GM12872 (cell line): ENCODE measurements at regions not wholly inside any gene's neighbourhood (a gene's known extent, or its start where the extent isn't known, plus 50 kb on each side); places are given as distances from the start of the nearest gene placed in this dataset.

Experiments
- CTCF ChIP-seq: IDR thresholded peaks from 3 replicates; pipeline ENCODE4 v1.5.1; 2011; ENCODE audit warnings: low read depth, mild to moderate bottlenecking, low read length, moderate library complexity; ENCODE audit not compliant: insufficient read depth

GRCh38 chr2:100640431-100641124, 77.8 kb downstream of the PDCL3 start:
- no peak for TF ChIP-seq CTCF

- TF ChIP-seq CTCF: no peak
Observed at GRCh38 chr2:100641125-100641435, 78.3 kb downstream of the PDCL3 start.

- TF ChIP-seq CTCF: no peak
Observed at GRCh38 chr2:100642425-100642824, 79.6 kb downstream of the PDCL3 start.

- TF ChIP-seq CTCF: no peak
Observed at GRCh38 chr2:100643467-100643866, 80.7 kb downstream of the PDCL3 start.

GRCh38 chr2:100643906-100644501, 81.2 kb downstream of the PDCL3 start:
- no peak for TF ChIP-seq CTCF

GRCh38 chr2:100645695-100646429, 83.1 kb downstream of the PDCL3 start:
- no peak for TF ChIP-seq CTCF

GRCh38 chr2:100647709-100648108, 84.9 kb downstream of the PDCL3 start:
- no peak for TF ChIP-seq CTCF
